Ishikawa (cell line): ENCODE measurements at regions not wholly inside any gene's neighbourhood (a gene's known extent, or its start where the extent isn't known, plus 50 kb on each side); places are given as distances from the start of the nearest gene placed in this dataset.

Experiments
- NFIC ChIP-seq: IDR thresholded peaks from 2 replicates; pipeline ENCODE4 v1.6.1; 2012
- TF ChIP-seq, protein P1 (sequence below): IDR thresholded peaks from 2 replicates; pipeline ENCODE4 v1.6.1; 2012

DNA sequence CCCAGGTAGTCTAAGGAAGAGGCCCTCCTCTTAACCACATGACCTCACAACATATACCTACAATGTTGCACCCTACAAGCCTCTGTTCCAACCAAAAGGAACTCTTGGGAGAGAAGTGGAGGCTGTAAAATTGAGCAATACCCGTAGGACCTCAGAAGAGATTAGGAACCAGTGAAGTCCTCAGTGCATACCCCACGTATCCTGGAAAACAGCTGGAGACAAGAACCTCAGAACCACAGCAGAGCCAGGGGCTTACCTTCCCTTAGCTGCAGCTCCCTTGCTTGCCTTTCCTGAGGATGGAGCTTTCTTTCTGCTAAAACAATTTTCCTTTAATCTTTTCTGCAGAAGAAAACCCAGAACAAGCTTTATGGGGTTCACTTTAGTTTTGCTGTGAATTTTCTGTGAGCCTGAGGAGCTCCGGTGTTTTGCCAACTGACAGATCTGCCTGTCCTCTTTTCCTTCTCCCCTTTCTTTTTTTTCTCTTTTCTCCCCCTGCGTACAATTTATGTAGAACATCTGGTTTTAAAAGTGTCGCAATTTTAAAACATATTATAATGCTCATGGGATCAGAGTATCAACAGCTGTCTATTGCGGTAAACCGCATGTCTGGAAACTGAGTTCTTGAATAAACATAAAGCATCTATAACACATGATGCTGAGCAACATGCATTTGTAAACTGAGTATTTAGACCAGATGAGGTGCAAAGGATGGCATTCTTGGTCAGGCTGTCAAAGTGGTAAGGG lies 226.4 kb upstream of the MAF start:
- no peak for TF ChIP-seq NFIC
- TF ChIP-seq, protein P1, sequence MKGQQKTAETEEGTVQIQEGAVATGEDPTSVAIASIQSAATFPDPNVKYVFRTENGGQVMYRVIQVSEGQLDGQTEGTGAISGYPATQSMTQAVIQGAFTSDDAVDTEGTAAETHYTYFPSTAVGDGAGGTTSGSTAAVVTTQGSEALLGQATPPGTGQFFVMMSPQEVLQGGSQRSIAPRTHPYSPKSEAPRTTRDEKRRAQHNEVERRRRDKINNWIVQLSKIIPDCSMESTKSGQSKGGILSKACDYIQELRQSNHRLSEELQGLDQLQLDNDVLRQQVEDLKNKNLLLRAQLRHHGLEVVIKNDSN: no peak
